ENCODE measurements at regions not wholly inside any gene's neighbourhood (a gene's known extent, or its start where the extent isn't known, plus 50 kb on each side); places are given as distances from the start of the nearest gene placed in this dataset.

- DNase-seq (no peak), ATAC-seq (no peak)
- H3K36me3 Mint-ChIP-seq (ENCODE audit: low read depth) = no peaks in the 10 kb centered on the region
- H3K27ac Mint-ChIP-seq = no peak overlapping the region
- intact Hi-C loops (cut with micrococcal nuclease) = no loop called here
- H3K9me3 Mint-ChIP-seq = no peaks in the 10 kb centered on the region
- ChIA-PET POLR2A (no interaction called here), CTCF (no interaction called here)
- TF ChIP-seq CTCF (IDR thresholded peaks at IDR 0.05) = no peak
- no peaks in the 10 kb centered on the region for H3K27me3 Mint-ChIP-seq
- H3K4me3 Mint-ChIP-seq = no peak overlapping the region
- no peaks in the 10 kb centered on the region for H3K4me1 Mint-ChIP-seq (ENCODE audit: low read depth)
These were observed 150.6 kb upstream of the RARB start for GRCh38 chr3:25277503-25277902.

DNA sequence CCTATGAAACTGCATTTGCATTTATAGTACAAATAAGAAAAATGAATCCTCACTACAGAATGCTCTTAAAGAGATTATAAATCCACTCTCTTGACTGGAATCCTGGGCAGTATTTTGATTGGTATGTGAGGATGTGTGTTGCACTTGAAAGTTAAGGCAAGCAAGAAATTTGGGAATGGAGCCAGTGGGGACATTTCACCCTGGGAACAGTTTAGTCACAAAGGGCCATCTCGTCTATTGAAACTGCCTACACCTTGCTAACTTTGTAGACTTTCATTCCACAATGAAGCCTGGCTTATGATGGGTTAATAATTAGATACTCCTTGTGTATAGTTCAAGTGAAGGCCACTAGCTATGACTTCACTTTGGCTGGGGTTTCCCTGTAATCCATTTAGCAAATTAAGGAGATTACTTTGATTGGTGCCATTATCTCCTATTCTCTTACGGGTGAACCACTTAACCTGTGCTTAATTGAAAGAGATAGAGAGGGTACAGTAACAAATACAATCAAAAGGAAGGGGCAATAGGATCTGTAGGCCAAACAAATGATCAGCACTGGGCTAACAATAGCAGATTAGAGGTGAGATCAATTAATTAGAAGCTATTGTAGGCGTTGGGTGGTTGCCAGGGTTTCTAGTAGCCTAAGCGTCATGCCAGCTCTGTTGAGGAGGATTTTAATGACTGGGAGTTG is 146.9 kb upstream of the RARB start:
- Mint-ChIP-seq H3K27ac (no peak overlapping the region), H3K27me3 (no peaks in the 10 kb centered on the region), H3K4me3 (no peak overlapping the region), H3K36me3 (ENCODE audit: low read depth) (no peaks in the 10 kb centered on the region), H3K9me3 (peaks cover 3% of the 10 kb centered on the region), H3K4me1 (ENCODE audit: low read depth) (no peaks in the 10 kb centered on the region)
- CTCF ChIA-PET = no interaction called here
- DNase-seq = no peak
- no peak for TF ChIP-seq CTCF (IDR thresholded peaks at IDR 0.05)
- ATAC-seq = no peak
- intact Hi-C loops (cut with micrococcal nuclease) = no loop called here
- POLR2A ChIA-PET = no interaction called here

DNA sequence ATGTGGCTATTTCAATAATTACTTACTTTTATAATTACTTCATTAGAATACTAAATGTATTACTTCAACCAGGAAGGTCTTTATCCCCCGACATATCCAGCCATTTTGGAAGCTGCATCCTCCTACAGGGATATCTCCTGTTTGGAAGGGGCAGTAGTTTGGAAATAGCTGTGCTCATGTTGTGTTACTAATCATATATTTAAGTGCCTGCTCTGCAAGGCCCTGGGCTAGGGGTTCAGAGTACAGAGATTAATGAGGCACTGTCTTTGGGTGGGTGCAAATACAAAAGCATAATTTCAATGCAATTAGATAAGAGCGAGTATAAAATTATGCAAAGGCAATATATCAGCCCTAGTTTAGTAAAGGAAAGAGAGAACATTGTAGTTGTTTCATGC is 146.3 kb upstream of the RARB start:
- H3K9me3 Mint-ChIP-seq = peaks cover 3% of the 10 kb centered on the region
- no peak for ATAC-seq
- intact Hi-C loops (cut with micrococcal nuclease) = no loop called here

GRCh38 chr3:25283613-25284012 is 144.4 kb upstream of the RARB start:
- POLR2A ChIA-PET = no interaction called here
- H3K9me3 Mint-ChIP-seq = peaks cover 3% of the 10 kb centered on the region
- TF ChIP-seq CTCF (IDR thresholded peaks at IDR 0.05) = no peak
- CTCF ChIA-PET = interaction anchor here (1.1 kb wide), 1 partner anchor 165 kb away, joined by 3 read pairs; no protein-coding TSS in a partner anchor
- H3K36me3 Mint-ChIP-seq (ENCODE audit: low read depth) = no peaks in the 10 kb centered on the region
- no peak overlapping the region for H3K27ac Mint-ChIP-seq
- H3K4me1 Mint-ChIP-seq (ENCODE audit: low read depth) = no peaks in the 10 kb centered on the region
- intact Hi-C loops (cut with micrococcal nuclease) = no loop called here
- no peak for DNase-seq
- ATAC-seq = no peak
- no peak overlapping the region for H3K4me3 Mint-ChIP-seq
- H3K27me3 Mint-ChIP-seq = no peaks in the 10 kb centered on the region

More for the DNA sequence above, 146.3 kb upstream of the RARB start:
- Mint-ChIP-seq H3K4me3 (no peak overlapping the region), H3K4me1 (ENCODE audit: low read depth) (no peaks in the 10 kb centered on the region), H3K27me3 (no peaks in the 10 kb centered on the region), H3K27ac (no peak overlapping the region), H3K36me3 (ENCODE audit: low read depth) (no peaks in the 10 kb centered on the region)
- ChIA-PET CTCF (no interaction called here), POLR2A (no interaction called here)
- TF ChIP-seq CTCF (IDR thresholded peaks at IDR 0.05) = no peak
- DNase-seq = no peak

- CTCF ChIA-PET = interaction anchor here (1.1 kb wide), 1 partner anchor 164 kb away, joined by 3 read pairs; no protein-coding TSS in a partner anchor
- Mint-ChIP-seq H3K4me1 (ENCODE audit: low read depth) (no peaks in the 10 kb centered on the region), H3K4me3 (no peak overlapping the region), H3K27ac (no peak overlapping the region), H3K36me3 (ENCODE audit: low read depth) (no peaks in the 10 kb centered on the region), H3K9me3 (peaks cover 3% of the 10 kb centered on the region), H3K27me3 (no peaks in the 10 kb centered on the region)
- no peak for TF ChIP-seq CTCF (IDR thresholded peaks at IDR 0.05)
- intact Hi-C loops (cut with micrococcal nuclease) = no loop called here
- ATAC-seq = no peak
- no peak for DNase-seq
- POLR2A ChIA-PET = no interaction called here
These were observed 143.8 kb upstream of the RARB start for GRCh38 chr3:25284249-25284648.

Data from activated CD8-positive, alpha-beta T cell treated with anti-CD3 and anti-CD28 coated beads for 36 hours (primary cell).